GM21576 (cell line): ENCODE measurements at regions not wholly inside any gene's neighbourhood (a gene's known extent, or its start where the extent isn't known, plus 50 kb on each side); places are given as distances from the start of the nearest gene placed in this dataset.

ENCODE experiments used
- ATAC-seq: cut with Tn5 transposase; IDR thresholded peaks from one replicate; pipeline ENCODE4 v1.9.1; 2021; ENCODE audit warnings: mild to moderate bottlenecking, moderate library complexity; ENCODE audit not compliant: unreplicated experiment

DNA sequence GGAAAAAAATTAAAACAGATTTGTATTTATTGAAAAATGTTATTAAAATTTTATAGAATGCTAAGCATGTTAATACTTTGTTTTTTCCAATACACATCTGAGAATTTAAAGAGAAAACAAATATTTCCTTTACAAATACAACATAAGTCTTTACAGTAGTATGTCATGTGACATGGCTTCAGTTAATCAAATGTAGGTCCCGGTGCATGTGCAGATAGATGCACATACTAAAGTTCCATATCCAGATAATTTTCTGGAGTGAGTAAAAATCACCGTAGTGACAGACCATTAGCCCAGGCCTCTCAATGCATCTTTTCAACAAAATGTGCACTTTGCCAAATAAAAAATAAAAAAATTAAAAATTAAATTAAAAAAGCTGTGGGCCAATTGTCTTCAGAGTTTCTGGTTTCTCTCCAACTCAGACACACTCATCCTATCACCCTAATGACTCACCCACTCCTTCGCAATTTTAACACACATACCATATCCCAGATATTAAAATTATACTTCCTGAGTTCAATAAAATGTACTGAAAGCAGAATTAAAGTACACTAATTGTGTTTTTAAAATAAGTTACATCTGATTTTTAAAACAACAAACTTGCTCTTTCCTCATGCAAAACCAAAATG, 508.1 kb downstream of the NR2F1-AS1 start:
- ATAC-seq: no peak

DNA sequence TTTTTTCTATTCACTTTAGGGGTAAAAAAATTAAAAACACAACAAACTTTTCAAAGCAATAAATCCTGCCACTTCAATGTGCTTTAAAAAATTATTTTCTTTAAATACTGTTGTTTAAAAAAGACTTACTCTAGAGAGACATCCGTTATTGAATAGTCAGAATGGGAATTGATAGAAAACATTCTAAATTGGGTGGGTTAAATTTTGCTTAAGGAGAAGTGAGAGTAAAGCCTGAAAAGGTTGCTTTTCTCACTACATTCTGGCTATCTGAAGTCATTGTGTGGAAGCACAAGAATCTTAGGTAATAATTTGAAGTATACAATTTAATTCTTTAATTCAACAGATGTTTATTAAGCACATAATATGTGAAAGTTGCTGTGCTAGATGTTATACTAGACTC, 509.3 kb downstream of the NR2F1-AS1 start:
- ATAC-seq: no peak

DNA sequence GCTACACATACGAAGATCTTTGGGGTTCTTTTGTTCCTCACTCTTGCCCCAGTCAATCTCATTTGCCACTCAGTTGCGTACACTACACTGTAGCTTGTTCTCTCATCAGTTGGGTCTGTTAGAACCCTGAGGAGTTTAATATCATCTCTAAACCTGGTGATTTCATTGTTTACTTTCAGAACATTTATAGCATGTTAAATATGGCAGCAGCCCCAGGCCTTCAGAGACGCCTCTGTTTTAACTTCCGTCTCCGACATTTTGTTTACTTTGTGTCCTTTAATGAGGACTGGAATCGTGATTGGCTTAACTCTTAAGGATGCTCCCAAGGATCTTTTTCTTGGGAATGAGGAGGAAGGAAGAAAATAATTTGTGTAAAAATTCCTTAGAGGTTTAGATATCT, 510.1 kb downstream of the NR2F1-AS1 start:
- no peak for ATAC-seq

DNA sequence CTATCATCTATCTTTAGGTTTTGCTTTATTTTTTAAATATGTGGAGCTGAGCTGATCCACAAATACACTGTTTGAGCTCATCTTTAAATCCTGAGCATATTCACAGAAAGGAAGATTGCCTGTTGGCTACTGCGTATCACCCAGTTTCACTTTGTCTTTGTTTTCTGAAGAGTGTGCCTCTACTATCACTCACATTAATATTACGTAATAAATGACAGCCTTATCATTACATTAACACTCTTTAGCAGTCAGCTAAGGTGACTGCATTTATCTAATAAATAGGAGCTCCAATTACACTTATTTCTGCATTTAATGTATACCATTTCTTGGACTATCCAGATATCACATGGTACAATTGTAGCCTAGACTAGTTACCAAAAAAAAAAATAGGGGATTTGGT, 511.7 kb downstream of the NR2F1-AS1 start:
- no peak for ATAC-seq

DNA sequence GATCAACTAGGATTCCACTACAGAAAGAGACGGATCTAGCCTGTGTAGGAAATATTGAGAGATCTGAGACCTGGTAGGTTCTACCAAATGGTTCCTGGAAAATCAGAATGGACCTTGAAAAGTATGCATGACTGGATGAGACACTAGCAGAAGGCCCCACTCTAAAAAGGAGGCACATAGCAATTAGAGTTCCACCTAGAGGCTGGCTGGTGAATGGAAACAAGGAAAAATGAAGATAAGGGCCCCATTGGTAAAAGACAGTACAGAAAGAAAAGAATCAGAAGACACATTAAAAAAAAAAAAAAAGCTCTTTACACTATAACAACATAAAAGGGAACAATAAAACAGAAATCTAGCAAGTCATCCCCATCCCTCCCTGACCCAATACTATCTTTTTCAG, 518.5 kb downstream of the NR2F1-AS1 start:
- ATAC-seq: no peak

DNA sequence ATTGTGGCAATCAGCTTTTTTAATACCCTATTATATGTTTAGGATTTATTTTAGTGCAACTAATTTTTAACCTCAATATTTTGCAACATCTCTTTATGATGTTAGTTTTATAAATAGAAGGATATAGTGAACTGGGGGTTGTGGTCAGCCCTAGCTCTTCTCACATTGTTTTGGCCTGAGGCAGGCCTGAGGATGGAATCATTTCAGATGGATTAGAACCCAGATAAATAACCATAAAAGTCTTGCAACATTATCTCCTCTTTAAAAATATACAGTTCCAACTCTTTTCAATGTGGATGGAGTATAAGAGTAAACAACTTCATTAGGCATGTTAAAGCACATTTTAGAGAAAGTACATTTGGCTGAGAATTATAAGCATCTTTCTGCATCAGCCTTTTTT, 522.7 kb downstream of the NR2F1-AS1 start:
- no peak for ATAC-seq

DNA sequence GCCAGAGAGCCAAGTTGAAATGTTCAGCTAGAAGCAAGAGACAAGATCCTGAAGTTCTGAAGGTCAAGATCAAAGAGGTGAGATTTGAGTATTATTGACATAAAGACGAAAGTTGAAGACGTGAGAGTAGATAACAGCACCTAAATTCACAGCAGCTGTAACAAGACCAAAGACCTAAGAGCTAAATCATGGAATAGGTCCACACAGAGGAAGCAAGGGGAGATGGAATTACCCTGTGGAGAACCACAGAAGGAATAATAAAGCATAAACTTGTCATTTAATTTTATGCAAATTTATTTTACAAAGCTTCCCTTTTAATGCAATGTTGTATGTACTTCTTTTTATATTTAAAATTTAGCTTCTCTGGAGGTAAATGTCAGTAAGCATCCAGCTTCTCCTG, 523.7 kb downstream of the NR2F1-AS1 start:
- ATAC-seq: no peak

DNA sequence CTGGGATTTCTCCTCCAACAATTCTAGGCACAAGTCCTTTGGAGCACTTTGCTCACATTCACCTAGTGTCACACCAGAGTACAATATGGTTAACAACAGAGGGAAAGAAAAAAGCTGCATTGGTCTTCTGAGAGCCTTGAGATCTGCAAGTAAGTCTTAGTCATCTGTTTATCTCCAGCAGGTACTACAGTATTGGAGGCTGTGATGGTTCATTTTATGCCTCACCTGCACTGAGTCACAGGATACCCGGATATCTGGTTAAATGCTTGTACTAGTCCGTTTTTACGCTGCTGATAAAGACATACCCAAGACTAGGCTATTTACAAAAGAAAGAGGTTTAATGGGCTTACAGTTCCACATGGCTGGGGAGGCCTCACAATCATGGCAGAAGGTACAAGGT, 525.0 kb downstream of the NR2F1-AS1 start:
- ATAC-seq: no peak

DNA sequence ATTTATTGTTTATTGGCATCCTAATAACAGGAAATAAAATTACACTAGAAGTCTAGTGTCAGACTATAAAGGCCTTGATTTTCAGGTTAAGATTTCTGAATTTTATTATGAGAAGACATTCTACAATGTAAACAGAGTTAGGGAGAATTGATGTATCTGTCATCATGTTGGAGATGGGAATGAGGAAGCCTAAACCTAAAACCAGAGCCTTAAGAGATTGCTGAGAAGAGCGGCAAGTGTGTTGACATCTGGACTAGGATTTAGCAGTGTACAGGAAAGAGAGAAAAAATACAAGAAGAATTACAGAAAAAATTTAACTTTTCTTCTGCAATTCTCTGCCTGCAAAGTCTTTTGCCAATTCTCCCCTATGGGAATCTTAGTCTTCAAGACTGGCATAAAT, 525.5 kb downstream of the NR2F1-AS1 start:
- ATAC-seq: no peak

DNA sequence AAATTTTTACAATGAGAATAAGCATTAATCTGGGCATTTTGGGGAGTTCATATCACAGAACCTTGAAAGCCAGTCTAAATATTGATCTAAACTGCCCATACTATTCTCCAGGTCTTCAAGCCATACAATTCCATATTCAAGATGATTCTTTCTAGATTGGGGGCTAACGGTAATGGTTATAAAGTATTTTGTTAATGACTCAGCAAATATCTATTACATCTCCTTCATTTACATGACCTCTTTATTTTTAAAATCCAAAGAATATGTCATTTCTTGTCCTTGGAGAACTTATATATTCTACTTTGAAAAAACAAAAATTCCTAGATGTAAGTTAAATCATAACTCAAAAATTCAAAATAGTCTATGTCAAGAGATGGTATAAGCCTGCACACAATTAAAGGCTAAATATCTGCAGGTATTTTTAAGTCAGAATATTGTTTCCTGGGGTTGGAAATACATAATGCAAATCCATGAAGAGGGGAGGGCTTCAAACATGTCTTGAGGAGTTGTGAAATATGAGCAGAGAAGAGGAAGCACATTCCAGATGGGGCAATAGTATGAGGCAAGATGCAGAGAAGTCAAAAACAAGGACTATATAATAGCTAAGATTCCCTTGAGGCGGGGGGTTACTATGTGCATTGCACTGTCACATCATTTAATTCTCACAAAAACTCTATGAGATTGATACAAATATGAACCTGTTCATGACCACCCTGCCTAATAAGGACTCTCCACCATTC, 526.4 kb downstream of the NR2F1-AS1 start:
- ATAC-seq: no peak

DNA sequence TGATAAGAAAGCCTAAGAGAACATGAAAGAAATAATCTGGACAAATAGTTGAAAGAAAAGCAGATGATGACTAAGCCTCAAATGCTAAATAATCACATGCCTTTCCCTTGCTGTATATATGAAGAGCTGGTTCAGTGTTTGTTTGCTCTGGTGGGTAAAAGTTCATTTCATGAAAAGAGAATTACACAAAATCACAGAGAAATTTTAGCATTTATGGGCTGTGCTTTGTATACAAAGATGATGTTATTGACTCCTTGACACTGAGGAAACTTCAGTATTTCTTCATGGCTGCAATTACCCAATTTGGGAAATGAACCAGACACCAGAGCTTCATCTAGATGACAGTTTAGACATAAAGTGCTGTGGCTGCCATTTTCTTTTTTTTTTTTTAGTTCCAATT, 527.2 kb downstream of the NR2F1-AS1 start:
- no peak for ATAC-seq

DNA sequence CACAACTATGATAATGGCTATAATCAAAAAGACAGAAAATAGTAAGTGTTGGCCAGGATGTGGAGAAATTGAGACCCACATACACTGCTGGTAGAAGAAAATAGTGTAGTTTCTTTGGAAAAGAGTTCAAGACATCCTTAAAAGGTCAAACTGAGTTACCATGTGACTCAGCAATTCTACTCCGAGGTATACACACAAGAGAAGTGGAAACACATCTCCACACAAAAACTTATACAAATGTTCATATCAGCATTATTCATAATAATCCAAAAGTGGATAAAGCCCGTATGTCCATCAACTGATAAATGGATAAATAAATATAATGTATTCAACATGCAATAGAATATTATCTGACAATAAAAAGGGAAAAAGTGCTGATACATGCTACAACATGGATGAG, 532.2 kb downstream of the NR2F1-AS1 start:
- no peak for ATAC-seq

DNA sequence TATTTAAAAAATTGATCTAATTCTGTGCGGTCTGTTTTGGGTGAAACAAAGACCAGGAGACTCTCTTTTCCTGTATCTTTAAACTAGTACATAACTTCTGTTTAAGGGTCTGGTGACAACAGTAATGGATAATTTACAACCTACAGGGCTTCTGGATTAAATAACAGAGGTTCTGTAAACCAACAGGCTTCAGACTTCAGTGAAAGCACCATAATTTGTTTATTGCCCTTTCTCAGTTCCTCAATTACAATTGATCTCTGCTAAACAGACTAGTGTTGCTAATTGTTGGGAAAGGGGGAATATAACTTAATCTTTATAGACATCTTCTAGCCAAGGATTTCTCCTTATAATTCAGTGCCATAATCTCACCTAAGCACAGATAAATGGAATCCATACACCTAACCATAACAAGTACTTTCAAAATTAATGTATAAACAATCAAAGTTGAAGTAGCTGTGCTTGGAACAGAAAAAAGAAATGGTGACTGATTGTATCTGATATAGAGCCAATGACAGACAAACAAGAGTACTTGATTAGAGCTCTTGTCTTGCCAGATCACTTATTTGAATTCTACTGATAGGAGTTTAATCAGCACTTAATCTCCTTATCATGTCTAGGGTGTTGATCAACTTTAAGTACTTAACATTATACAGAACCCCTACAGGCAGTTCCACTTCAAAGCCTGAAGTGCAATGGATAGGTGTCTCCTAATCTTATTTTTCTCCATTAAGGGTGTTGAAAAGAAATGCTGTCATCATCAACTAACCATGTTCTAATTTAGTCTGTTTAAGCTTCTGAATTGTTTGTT, 536.0 kb downstream of the NR2F1-AS1 start:
- ATAC-seq: no peak

DNA sequence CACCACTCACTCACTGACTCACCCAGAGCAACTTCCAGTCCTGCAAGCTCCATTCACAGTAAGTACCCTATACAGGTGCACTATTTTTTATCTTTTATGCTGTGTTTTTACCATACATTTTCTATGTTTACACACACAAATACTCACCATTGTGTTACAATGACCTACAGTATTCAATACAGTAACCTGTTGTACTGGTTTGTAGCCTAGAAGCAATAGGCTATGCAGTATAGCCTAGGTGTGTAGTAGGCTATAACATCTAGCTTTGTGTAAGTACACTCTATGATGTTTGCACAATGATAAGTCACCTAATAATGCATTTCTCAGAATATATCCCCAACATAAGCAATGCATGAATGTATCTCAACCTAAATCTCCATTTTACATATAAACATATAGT, 541.1 kb downstream of the NR2F1-AS1 start:
- no peak for ATAC-seq

DNA sequence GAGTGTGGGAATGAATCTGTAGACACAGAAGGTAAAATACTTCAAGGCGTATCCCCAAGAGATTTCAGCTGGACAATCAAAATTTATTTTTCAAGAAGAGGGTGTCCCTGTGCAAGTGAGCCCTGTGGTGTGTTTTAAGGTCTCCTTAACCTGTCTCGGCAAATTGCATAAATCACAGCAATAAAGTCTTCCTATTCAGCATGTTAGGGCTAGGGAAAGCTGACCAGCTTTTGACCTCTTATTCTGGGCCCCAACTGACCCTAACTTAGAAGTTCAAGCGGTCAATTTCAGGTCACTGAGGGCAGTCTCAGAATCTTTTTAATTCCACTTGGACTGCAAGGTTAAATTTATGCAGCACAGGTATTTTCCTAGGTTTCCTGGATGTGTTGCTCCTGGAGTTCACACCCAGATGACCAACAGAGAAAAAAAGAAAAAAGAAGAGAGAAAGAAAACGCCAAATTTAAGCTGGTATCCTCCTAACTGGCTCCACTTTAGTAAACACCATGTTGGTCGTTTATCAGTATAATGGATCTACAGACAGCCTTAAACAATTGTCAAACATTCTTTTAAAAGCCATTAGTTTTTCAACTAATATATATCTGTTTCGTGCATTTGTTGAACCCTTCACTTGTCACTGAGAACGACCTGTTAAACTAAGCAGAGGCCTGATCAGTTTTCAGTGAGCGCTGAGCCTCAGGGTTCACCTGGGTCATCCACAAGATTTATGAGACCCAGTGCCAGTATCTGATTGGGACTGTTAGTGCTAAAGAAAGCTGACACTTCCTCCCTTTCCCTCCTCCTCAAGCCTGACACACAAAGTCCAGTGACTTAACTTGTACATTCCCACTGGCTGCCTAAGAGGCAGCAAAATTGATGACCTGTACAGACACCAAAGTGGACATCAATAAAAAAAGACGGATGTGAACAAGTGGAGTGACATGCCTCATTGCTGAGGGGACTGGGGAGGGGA, 546.1 kb downstream of the NR2F1-AS1 start:
- no peak for ATAC-seq

DNA sequence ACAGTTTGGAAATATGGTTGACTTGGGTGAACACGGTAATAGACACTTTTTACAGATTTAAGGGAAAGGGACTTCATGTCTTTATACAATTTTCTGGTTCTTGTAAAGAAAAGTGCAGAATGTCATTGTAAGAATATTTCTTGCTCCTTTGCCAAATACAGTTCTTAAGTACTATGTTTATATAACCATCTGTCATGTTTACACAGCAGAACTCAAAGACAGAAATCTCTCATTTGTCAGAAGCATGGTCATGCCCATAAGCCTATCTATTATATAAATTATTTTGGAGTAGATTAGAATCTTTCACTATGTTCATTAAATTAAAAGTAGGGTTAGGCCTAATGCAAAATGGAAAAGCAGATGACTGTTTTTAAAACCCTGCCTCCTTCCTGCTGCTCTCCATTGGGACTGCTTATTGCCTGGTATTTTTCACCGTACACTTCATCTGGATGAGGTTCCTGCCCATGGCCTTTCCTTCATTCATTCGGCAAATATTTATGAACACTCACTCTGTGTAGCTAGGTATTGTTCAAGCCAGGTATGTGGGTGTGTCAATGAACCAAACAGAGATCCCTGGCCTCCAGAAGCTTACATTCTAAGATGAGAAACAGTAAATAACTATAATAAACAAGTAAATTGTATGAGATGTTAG, 558.1 kb downstream of the NR2F1-AS1 start:
- no peak for ATAC-seq

DNA sequence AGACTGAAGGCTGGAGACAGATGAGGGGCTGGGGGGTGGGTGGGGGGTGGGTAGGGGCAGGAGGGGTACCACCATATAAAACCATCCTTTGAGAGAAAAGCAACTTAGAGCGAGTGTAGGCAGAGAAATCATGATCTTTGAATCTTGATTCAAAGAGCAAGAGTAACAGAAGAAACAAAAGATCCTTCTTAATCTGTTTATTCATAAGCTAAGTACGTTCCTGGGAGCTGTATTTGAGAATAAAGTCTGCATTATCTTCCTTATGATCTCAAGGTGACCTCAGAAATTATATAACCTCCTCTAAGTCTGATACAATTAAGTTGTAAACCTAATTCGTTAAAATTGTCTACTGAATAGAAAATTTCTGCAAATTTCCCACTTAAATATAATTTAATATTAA, 558.8 kb downstream of the NR2F1-AS1 start:
- no peak for ATAC-seq

DNA sequence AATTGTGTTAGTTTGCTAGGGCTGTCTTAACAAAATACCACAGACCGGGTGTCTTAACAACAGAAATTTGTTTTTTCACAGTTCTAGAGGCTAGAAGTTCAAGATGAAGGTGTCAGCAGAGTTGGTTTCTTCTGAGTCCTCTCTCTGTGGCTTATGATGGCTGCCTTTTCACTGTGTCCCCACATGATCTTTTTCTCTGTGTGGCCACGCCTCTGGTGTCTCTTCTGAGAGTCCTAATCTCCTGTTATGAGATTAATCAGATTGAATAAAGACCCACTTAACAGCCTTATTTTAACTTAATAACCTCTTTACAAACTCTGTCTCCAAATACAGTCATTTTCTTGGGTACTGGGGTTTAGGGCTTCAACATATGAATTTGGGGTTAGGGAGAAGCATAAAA, 561.1 kb downstream of the NR2F1-AS1 start:
- no peak for ATAC-seq

DNA sequence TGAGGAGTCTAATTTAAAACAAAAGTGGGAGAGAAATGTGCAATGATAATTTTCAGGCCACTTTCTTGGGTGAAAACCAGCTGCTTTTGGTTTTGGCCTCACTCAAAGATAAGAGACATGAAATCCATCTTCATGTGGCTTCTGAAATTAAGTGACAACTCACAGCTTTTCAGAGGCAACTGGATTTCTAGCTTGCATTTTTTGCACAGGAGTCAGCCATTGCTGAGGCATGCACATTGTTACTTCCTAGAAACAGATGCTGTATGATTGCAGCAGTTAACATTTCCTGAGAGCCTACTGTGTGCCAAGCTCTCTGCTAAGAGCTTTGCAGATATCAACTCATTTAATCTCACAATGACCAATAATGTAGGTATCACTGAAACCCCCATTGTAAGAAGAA, 562.6 kb downstream of the NR2F1-AS1 start:
- ATAC-seq: no peak

DNA sequence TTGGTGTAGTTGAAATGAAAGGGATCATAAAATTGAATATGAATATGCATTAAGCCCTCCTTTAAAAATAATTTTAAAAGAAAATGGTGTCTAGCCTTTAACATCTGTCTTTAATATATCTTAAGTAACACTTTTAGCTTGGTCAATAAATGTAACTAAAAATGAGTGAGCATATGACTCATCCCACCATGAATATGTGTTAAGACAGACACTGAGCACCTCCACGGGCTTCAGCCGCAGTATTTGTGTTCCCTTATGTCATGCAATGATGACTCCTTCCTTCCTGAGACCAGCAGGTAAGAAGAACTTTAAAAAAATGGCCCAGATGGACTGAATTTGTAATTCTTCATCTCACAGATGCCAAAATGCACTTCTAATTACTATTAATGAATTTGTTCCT, 563.2 kb downstream of the NR2F1-AS1 start:
- ATAC-seq: no peak
